ENCODE measurements at regions not wholly inside any gene's neighbourhood (a gene's known extent, or its start where the extent isn't known, plus 50 kb on each side); places are given as distances from the start of the nearest gene placed in this dataset.

- in situ Hi-C loops (cut with MboI; ENCODE audit: low pct_unique_long_range_greater_than_20kb in 2 of 9, low sequenced_read_pairs in 9 of 9, unreplicated experiment in 9 of 9) = loop anchor here in 1 of 9 experiments (25.0 kb wide), 1 partner anchor 758 kb away; the partner anchor contains the start of gene PCDH20
- peak in 4 of 8 experiments; percentile 14 to 76 (median 70) for ATAC-seq (replicated peaks in 6 of 8)
- H3K27ac ChIP-seq = no peak overlapping the region
- H3K4me1 ChIP-seq (replicated peaks in 1 of 2) = no peaks in the 10 kb centered on the region
- WGBS, 10 experiments = 0 to 100% (median 60%) methylated on average over 1 of the region's 1 CpG; no CpG with 5 or more reads in 3 of the 10 experiments
- no peak overlapping the region for H3K4me3 ChIP-seq
Measured at GRCh38 chr13:60654415-60654814, 257.4 kb downstream of the TDRD3 start.

DNA sequence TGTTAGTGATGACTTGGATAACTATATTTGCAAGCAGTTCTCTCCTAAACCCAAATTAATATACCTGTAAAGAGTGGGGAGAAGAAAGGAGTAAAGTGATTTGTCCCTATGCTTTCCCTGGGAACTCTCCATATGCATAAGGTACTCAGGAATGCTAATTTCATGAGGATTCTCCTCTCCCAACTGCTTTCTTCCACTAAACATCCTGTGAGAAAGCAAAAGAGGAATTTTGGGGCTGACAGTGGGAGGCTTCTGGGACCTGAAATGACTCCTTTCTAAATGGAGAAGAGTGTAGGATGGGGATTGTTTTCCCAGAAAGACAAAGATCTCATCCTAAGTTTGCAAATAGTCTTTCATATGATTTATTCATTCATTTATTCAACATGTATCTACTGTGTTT lies 250.5 kb downstream of the TDRD3 start:
- H3K27ac ChIP-seq = no peak overlapping the region
- in situ Hi-C loops (cut with MboI; ENCODE audit: low pct_unique_long_range_greater_than_20kb in 2 of 9, low sequenced_read_pairs in 9 of 9, unreplicated experiment in 9 of 9) = loop anchor here in 2 of 9 experiments (25.0 kb wide), 2 partner anchors 765 to 1040 kb away; partner anchors contain the start of gene PCDH20 (in 1 of the 2)
- H3K4me3 ChIP-seq = no peak overlapping the region
- no peak for ATAC-seq (replicated peaks in 6 of 8)
- no peaks in the 10 kb centered on the region for H3K4me1 ChIP-seq (replicated peaks in 1 of 2)

DNA sequence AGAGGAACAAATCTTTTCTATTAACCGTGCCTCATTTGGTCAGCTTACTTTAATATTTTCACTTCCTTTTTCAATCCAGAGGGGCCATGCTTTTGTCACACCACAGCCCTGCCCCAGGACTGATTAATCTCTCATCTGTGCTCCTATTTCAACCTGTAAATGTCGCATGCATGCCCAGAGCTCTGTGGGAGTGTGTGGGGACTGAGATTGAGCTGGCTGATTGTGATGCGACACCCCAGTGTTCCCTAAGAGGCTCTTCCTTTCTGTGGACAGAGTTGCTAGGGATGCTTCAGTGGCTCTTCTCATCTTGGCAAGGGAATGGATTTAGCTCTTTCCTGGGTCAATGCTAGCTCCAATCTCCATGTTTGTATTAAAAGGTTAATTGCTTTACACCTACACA lies 249.6 kb downstream of the TDRD3 start:
- peak in 1 of 8 experiments; percentile 76 for ATAC-seq (replicated peaks in 6 of 8)
- 17 to 100% (median 71%) methylated on average over 1 to 2 of the region's 3 CpGs; no CpG with 5 or more reads in 1 of the 10 experiments for WGBS, 10 experiments
- Histone ChIP-seq H3K4me1 (replicated peaks in 1 of 2) (no peaks in the 10 kb centered on the region), H3K4me3 (no peak overlapping the region), H3K27ac (no peak overlapping the region)
- in situ Hi-C loops (cut with MboI; ENCODE audit: low pct_unique_long_range_greater_than_20kb in 2 of 9, low sequenced_read_pairs in 9 of 9, unreplicated experiment in 9 of 9) = loop anchor here in 2 of 9 experiments (25.0 kb wide), 2 partner anchors 766 to 1041 kb away; partner anchors contain the start of gene PCDH20 (in 1 of the 2)

- Histone ChIP-seq H3K4me3 (no peak overlapping the region), H3K27ac (no peak overlapping the region), H3K4me1 (replicated peaks in 1 of 2) (no peaks in the 10 kb centered on the region)
- 94 to 100% (median 100%) methylated on average over 1 to 3 of the region's 3 CpGs; no CpG with 5 or more reads in 4 of the 10 experiments for WGBS, 10 experiments
- no peak for ATAC-seq (replicated peaks in 6 of 8)
- in situ Hi-C loops (cut with MboI; ENCODE audit: low pct_unique_long_range_greater_than_20kb in 2 of 9, low sequenced_read_pairs in 9 of 9, unreplicated experiment in 9 of 9) = loop anchor here in 2 of 9 experiments (25.0 kb wide), 2 partner anchors 767 to 1042 kb away; partner anchors contain the start of gene PCDH20 (in 1 of the 2)
Measured at GRCh38 chr13:60645676-60646075, 248.7 kb downstream of the TDRD3 start.

- ATAC-seq (replicated peaks in 6 of 8) = peak in 2 of 8 experiments; percentile 51 to 71
- no peak overlapping the region for H3K4me3 ChIP-seq
- no peaks in the 10 kb centered on the region for H3K4me1 ChIP-seq (replicated peaks in 1 of 2)
- in situ Hi-C loops (cut with MboI; ENCODE audit: low pct_unique_long_range_greater_than_20kb in 2 of 9, low sequenced_read_pairs in 9 of 9, unreplicated experiment in 9 of 9) = loop anchor here in 2 of 9 experiments (25.0 kb wide), 2 partner anchors 770 to 1045 kb away; partner anchors contain the start of gene PCDH20 (in 1 of the 2)
- H3K27ac ChIP-seq = no peak overlapping the region
- WGBS, 10 experiments = 0 to 80% (median 39%) methylated on average over 1 to 4 of the region's 4 CpGs; no CpG with 5 or more reads in 2 of the 10 experiments
Measured at GRCh38 chr13:60642552-60642951, 245.5 kb downstream of the TDRD3 start.

- Histone ChIP-seq H3K27ac (no peak overlapping the region), H3K4me3 (no peak overlapping the region), H3K4me1 (replicated peaks in 1 of 2) (no peaks in the 10 kb centered on the region)
- in situ Hi-C loops (cut with MboI; ENCODE audit: low pct_unique_long_range_greater_than_20kb in 2 of 9, low sequenced_read_pairs in 9 of 9, unreplicated experiment in 9 of 9) = loop anchor here in 2 of 9 experiments (25.0 kb wide), 2 partner anchors 783 to 1058 kb away; partner anchors contain the start of gene PCDH20 (in 1 of the 2)
- 34 to 72% (median 56%) methylated on average over 2 to 5 of the region's 5 CpGs; no CpG with 5 or more reads in 1 of the 10 experiments for WGBS, 10 experiments
- ATAC-seq (replicated peaks in 6 of 8) = no peak
Measured at GRCh38 chr13:60629158-60629557, 232.1 kb downstream of the TDRD3 start.

DNA sequence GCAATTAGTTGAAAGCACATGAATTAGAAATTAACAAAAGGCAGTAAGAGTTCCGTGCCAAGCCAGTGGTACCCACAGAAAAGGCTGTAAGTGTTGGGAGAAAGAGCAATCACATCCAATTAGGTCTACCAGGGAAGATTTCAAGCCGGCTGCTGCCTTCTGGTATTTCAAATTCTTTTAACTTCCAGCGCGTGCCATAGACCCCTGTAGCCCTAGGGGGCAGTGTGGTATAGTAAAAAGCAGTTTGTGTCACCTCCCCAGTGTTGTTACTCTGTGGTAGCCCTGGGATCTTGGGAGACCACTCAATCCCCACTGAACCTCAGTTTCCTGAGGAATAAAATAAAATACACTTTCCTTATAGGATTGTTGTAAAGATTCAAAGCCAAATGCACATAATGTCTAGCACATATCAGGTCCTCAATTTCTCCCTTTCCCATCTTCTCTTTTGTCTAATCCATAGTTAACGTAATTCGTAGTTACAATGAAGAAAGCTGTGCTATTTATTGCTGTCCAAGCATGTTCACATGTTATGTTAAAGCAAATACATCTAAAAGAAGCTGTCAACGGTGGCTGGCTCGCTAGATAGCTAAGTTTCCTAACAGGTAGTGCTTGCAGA lies 230.2 kb downstream of the TDRD3 start:
- Histone ChIP-seq H3K27ac (no peak overlapping the region), H3K4me3 (no peak overlapping the region), H3K4me1 (replicated peaks in 1 of 2) (no peaks in the 10 kb centered on the region)
- in situ Hi-C loops (cut with MboI; ENCODE audit: low pct_unique_long_range_greater_than_20kb in 2 of 9, low sequenced_read_pairs in 9 of 9, unreplicated experiment in 9 of 9) = loop anchor here in 2 of 9 experiments (25.0 kb wide), 2 partner anchors 785 to 1060 kb away; partner anchors contain the start of gene PCDH20 (in 1 of the 2)
- 21 to 84% (median 56%) methylated on average over 3 to 8 of the region's 8 CpGs; no CpG with 5 or more reads in 3 of the 10 experiments for WGBS, 10 experiments
- peak in 5 of 8 experiments; percentile 45 to 87 (median 68) for ATAC-seq (replicated peaks in 6 of 8)
